DND-41 (cell line): ENCODE measurements at regions not wholly inside any gene's neighbourhood (a gene's known extent, or its start where the extent isn't known, plus 50 kb on each side); places are given as distances from the start of the nearest gene placed in this dataset.

Experiments used
- ATAC-seq: fragments of 200-7000 bp; cut with Tn5 transposase; 3 replicates; pipeline ENCODE4 v1.9.1; 2021; ENCODE audit warnings: low read depth; ENCODE audit not compliant: insufficient read depth
- DNase-seq: peaks from one replicate; pipeline ENCODE4 v3.0.0-alpha.2; 2020
- H2AFZ ChIP-seq: 2 replicates; pipeline ENCODE4 v1.6.0; 2012; ENCODE audit warnings: low read depth, low read length
- H3K27ac ChIP-seq: 2 replicates; pipeline ENCODE4 v1.5.1; 2012; ENCODE audit warnings: low read length, inconsistent platforms
- H3K27me3 ChIP-seq: fragments of 200-600 bp; sonication (generic); 2 replicates; pipeline ENCODE4 v1.6.0; 2012; ENCODE audit warnings: low read length, mild to moderate bottlenecking, inconsistent platforms; ENCODE audit not compliant: insufficient read depth, poor library complexity
- H3K36me3 ChIP-seq: 2 replicates; pipeline ENCODE4 v1.5.1; 2012; ENCODE audit warnings: low read length, inconsistent platforms; ENCODE audit not compliant: insufficient read depth
- H3K4me1 ChIP-seq: 2 replicates; pipeline ENCODE4 v1.5.1; 2012; ENCODE audit warnings: mild to moderate bottlenecking, low read length; ENCODE audit not compliant: insufficient read depth
- H3K4me2 ChIP-seq: 2 replicates; pipeline ENCODE4 v1.6.0; 2012; ENCODE audit warnings: mild to moderate bottlenecking, moderate library complexity, low read length, inconsistent platforms; ENCODE audit not compliant: insufficient read depth
- H3K4me3 ChIP-seq, 2 experiments: fragments of 200-600 bp in 1 of 2; shearing (Covaris generic) in 1 of 2; 2 replicates each; pipeline ENCODE4 v1.5.1; 2012 to 2016; ENCODE audit warnings: inconsistent platforms in 2 of 2, low read length in 2 of 2, mild to moderate bottlenecking in 2 of 2, low read depth in 1 of 2, moderate library complexity in 1 of 2
- H3K79me2 ChIP-seq: 2 replicates; pipeline ENCODE4 v1.6.0; 2012; ENCODE audit warnings: low read length, inconsistent platforms; ENCODE audit not compliant: insufficient read depth
- H3K9ac ChIP-seq: 2 replicates; pipeline ENCODE4 v1.6.0; 2012; ENCODE audit warnings: low read depth, mild to moderate bottlenecking, inconsistent platforms, low read length, moderate library complexity
- H3K9me3 ChIP-seq: 2 replicates; pipeline ENCODE4 v1.5.1; 2012; ENCODE audit warnings: low read length, moderate library complexity, mild to moderate bottlenecking, inconsistent platforms; ENCODE audit not compliant: insufficient read depth, severe bottlenecking
- H4K20me1 ChIP-seq: 2 replicates; pipeline ENCODE4 v1.6.0; 2012; ENCODE audit warnings: low read length; ENCODE audit not compliant: insufficient read depth
- CTCF ChIP-seq: IDR thresholded peaks from 2 replicates; pipeline ENCODE4 v1.5.1; 2012; ENCODE audit warnings: borderline replicate concordance, low read length, moderate library complexity, mild to moderate bottlenecking; ENCODE audit not compliant: poor library complexity, severe bottlenecking; ENCODE audit errors: extremely low read depth
- EZH2 ChIP-seq: IDR thresholded peaks from 3 replicates; pipeline ENCODE4 v1.6.1; 2012; ENCODE audit warnings: borderline replicate concordance, low read depth, mild to moderate bottlenecking, moderate library complexity, low read length, inconsistent platforms; ENCODE audit not compliant: severe bottlenecking

GRCh38 chr2:189367343-189367742 is 73.9 kb upstream of the WDR75 start:
- no peak overlapping the region for H3K27ac ChIP-seq
- H3K36me3 ChIP-seq, result no peaks in the 10 kb centered on the region
- no peak overlapping the region for H2AFZ ChIP-seq
- no peaks in the 10 kb centered on the region for H4K20me1 ChIP-seq
- no peaks in the 10 kb centered on the region for H3K9me3 ChIP-seq
- ATAC-seq (no peak), DNase-seq (no peak)
- H3K9ac ChIP-seq, result no peak overlapping the region
- no peaks in the 10 kb centered on the region for H3K27me3 ChIP-seq
- TF ChIP-seq CTCF (no peak), EZH2 (no peak)
- H3K79me2 ChIP-seq, result no peaks in the 10 kb centered on the region
- H3K4me3 ChIP-seq, result no peak overlapping the region
- no peaks in the 10 kb centered on the region for H3K4me1 ChIP-seq
- H3K4me2 ChIP-seq, result no peak overlapping the region

GRCh38 chr2:189369566-189369965 is 71.7 kb upstream of the WDR75 start:
- Histone ChIP-seq H3K4me2 (no peak overlapping the region), H3K9me3 (no peaks in the 10 kb centered on the region), H3K27ac (no peak overlapping the region), H3K27me3 (no peaks in the 10 kb centered on the region), H3K4me1 (no peaks in the 10 kb centered on the region), H4K20me1 (no peaks in the 10 kb centered on the region), H2AFZ (no peak overlapping the region), H3K4me3 (no peak overlapping the region), H3K36me3 (no peaks in the 10 kb centered on the region), H3K79me2 (no peaks in the 10 kb centered on the region), H3K9ac (no peak overlapping the region)
- TF ChIP-seq CTCF, result no peak
- TF ChIP-seq EZH2, result no peak
- no peak for ATAC-seq
- no peak for DNase-seq

GRCh38 chr2:189370719-189371118 is 70.6 kb upstream of the WDR75 start:
- H2AFZ ChIP-seq, result no peak overlapping the region

More at GRCh38 chr2:189370719-189371118, 70.6 kb upstream of the WDR75 start:
- no peaks in the 10 kb centered on the region for H3K27me3 ChIP-seq
- no peak overlapping the region for H3K4me2 ChIP-seq
- no peak overlapping the region for H3K9ac ChIP-seq
- ATAC-seq (no peak), DNase-seq (no peak)
- TF ChIP-seq EZH2, result no peak
- TF ChIP-seq CTCF, result no peak
- no peaks in the 10 kb centered on the region for H3K4me1 ChIP-seq
- no peak overlapping the region for H3K4me3 ChIP-seq
- H4K20me1 ChIP-seq, result no peaks in the 10 kb centered on the region
- no peaks in the 10 kb centered on the region for H3K36me3 ChIP-seq
- no peak overlapping the region for H3K27ac ChIP-seq
- H3K9me3 ChIP-seq, result no peaks in the 10 kb centered on the region
- no peaks in the 10 kb centered on the region for H3K79me2 ChIP-seq
